Panc1 (cell line): ENCODE measurements at regions not wholly inside any gene's neighbourhood (a gene's known extent, or its start where the extent isn't known, plus 50 kb on each side); places are given as distances from the start of the nearest gene placed in this dataset.
"Not testable (repeated sequence)": the region's sequence is repeated elsewhere in the genome, so short reads cannot be mapped to it uniquely, and the experiment has no call there.

Experiments
- CTCF ChIP-seq: fragments of 450-650 bp; IDR thresholded peaks from 2 replicates; pipeline ENCODE4 v1.5.1; 2017; ENCODE audit warnings: mild to moderate bottlenecking
- POLR2AphosphoS5 ChIP-seq: IDR thresholded peaks from 2 replicates; pipeline ENCODE4 v1.6.1; 2012; ENCODE audit warnings: mild to moderate bottlenecking, low read depth, low read length, moderate library complexity
- REST ChIP-seq, 2 experiments: IDR thresholded peaks; 2 replicates each; pipeline ENCODE4 v1.6.1; 2011 to 2012; ENCODE audit warnings: low read depth in 2 of 2, control low read depth in 1 of 2, low read length in 1 of 2, mild to moderate bottlenecking in 1 of 2, moderate library complexity in 1 of 2; ENCODE audit not compliant: insufficient read depth in 1 of 2
- SIN3A ChIP-seq: IDR thresholded peaks from 2 replicates; pipeline ENCODE4 v1.6.1; 2012; ENCODE audit warnings: low read depth, mild to moderate bottlenecking, low read length, moderate library complexity, borderline replicate concordance; ENCODE audit not compliant: insufficient read depth

GRCh38 chr13:90853666-90854065, 493.8 kb upstream of the MIR17HG start:
- not testable (repeated sequence) for TF ChIP-seq CTCF; POLR2AphosphoS5; REST (IDR thresholded peaks at IDR 0.05; ENCODE audit: insufficient read depth in 1 of 2, low read depth in 2 of 2, low read length in 1 of 2); SIN3A
